ENCODE measurements at regions not wholly inside any gene's neighbourhood (a gene's known extent, or its start where the extent isn't known, plus 50 kb on each side); places are given as distances from the start of the nearest gene placed in this dataset.

GRCh38 chr21:14687268-14687625 is 141.1 kb upstream of the SAMSN1 start (continued):
- TF ChIP-seq NFIC (IDR thresholded peaks at IDR 0.05; ENCODE audit: low read depth, low read length), result peak; percentile 76; the same call in 1 of the 2 replicates
- peak; percentile 66; the same call in 1 of the 2 replicates for TF ChIP-seq ZBED1 (IDR thresholded peaks at IDR 0.05; ENCODE audit: borderline replicate concordance)
- peak; percentile 41 to 89; a peak in 3 of 4 replicates for TF ChIP-seq EP300 (IDR thresholded peaks at IDR 0.05; ENCODE audit: borderline replicate concordance in 1 of 2, control insufficient read depth in 1 of 2, low read depth in 2 of 2, low read length in 2 of 2)
- no peak for TF ChIP-seq RFX5 (IDR thresholded peaks at IDR 0.05; ENCODE audit: low read depth, low read length)
- TF ChIP-seq RB1 (IDR thresholded peaks at IDR 0.05; ENCODE audit: borderline replicate concordance), result no peak
- no peak for TF ChIP-seq POLR2AphosphoS5 (IDR thresholded peaks at IDR 0.05; ENCODE audit: low read length)
- TF ChIP-seq, protein P1, sequence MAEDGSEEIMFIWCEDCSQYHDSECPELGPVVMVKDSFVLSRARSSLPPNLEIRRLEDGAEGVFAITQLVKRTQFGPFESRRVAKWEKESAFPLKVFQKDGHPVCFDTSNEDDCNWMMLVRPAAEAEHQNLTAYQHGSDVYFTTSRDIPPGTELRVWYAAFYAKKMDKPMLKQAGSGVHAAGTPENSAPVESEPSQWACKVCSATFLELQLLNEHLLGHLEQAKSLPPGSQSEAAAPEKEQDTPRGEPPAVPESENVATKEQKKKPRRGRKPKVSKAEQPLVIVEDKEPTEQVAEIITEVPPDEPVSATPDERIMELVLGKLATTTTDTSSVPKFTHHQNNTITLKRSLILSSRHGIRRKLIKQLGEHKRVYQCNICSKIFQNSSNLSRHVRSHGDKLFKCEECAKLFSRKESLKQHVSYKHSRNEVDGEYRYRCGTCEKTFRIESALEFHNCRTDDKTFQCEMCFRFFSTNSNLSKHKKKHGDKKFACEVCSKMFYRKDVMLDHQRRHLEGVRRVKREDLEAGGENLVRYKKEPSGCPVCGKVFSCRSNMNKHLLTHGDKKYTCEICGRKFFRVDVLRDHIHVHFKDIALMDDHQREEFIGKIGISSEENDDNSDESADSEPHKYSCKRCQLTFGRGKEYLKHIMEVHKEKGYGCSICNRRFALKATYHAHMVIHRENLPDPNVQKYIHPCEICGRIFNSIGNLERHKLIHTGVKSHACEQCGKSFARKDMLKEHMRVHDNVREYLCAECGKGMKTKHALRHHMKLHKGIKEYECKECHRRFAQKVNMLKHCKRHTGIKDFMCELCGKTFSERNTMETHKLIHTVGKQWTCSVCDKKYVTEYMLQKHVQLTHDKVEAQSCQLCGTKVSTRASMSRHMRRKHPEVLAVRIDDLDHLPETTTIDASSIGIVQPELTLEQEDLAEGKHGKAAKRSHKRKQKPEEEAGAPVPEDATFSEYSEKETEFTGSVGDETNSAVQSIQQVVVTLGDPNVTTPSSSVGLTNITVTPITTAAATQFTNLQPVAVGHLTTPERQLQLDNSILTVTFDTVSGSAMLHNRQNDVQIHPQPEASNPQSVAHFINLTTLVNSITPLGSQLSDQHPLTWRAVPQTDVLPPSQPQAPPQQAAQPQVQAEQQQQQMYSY (CRISPR knock-in tag; IDR thresholded peaks at IDR 0.05), result no peak
- no peak for TF ChIP-seq LARP7 (IDR thresholded peaks at IDR 0.05)
- no peak for TF ChIP-seq BRCA1 (IDR thresholded peaks at IDR 0.05; ENCODE audit: low read depth, low read length)
- TF ChIP-seq, protein P2, sequence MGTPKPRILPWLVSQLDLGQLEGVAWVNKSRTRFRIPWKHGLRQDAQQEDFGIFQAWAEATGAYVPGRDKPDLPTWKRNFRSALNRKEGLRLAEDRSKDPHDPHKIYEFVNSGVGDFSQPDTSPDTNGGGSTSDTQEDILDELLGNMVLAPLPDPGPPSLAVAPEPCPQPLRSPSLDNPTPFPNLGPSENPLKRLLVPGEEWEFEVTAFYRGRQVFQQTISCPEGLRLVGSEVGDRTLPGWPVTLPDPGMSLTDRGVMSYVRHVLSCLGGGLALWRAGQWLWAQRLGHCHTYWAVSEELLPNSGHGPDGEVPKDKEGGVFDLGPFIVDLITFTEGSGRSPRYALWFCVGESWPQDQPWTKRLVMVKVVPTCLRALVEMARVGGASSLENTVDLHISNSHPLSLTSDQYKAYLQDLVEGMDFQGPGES (IDR thresholded peaks at IDR 0.05), result no peak
- TF ChIP-seq MYC (IDR thresholded peaks at IDR 0.05; ENCODE audit: insufficient read depth, insufficient read length, insufficient replicate concordance, low read length, severe bottlenecking), result no peak
- no peak for TF ChIP-seq NFYB (IDR thresholded peaks at IDR 0.05; ENCODE audit: insufficient read depth, low read depth, low read length)
- no peak for TF ChIP-seq SUPT20H (IDR thresholded peaks at IDR 0.05; ENCODE audit: borderline replicate concordance, control insufficient read depth, low read depth, low read length)
- TF ChIP-seq SIN3A (IDR thresholded peaks at IDR 0.05; ENCODE audit: low read depth, low read length), result no peak
- TF ChIP-seq BHLHE40 (IDR thresholded peaks at IDR 0.05; ENCODE audit: borderline replicate concordance in 1 of 2, low read depth in 2 of 2, low read length in 1 of 2), result no peak
- TF ChIP-seq PAX8 (IDR thresholded peaks at IDR 0.05), result no peak
- no peak for TF ChIP-seq ATF2 (IDR thresholded peaks at IDR 0.05; ENCODE audit: low read length)
- TF ChIP-seq BCLAF1 (IDR thresholded peaks at IDR 0.05), result no peak
- no peak for TF ChIP-seq E4F1 (IDR thresholded peaks at IDR 0.05; ENCODE audit: borderline replicate concordance, partially characterized antibody)
